ENCODE measurements at regions not wholly inside any gene's neighbourhood (a gene's known extent, or its start where the extent isn't known, plus 50 kb on each side); places are given as distances from the start of the nearest gene placed in this dataset.
"Not testable (repeated sequence)": the region's sequence is repeated elsewhere in the genome, so short reads cannot be mapped to it uniquely, and the experiment has no call there.

DNA sequence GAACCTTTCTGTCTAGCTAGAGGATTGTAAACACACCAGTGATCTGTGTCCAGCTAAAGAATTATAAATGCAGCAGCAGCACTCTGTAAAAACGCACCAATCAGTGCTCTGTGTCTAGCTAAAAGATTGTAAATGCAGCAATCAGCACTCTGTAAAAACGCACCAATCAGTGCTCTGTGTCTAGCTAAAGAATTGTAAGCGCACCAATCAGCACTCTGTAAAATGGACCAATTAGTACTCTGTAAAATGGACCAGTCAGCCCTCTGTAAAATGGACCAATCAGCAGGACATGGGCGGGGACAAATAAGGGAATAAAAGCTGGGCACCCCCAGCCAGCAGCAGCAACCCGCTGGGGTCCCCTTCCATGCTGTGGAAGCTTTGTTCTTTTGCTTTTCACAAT lies 204.1 kb upstream of the UBL3 start:
- not testable (repeated sequence) for TF ChIP-seq EZH2 (IDR thresholded peaks at IDR 0.05; ENCODE audit: insufficient read depth, poor library complexity, severe bottlenecking); EZH2phosphoT487 (IDR thresholded peaks at IDR 0.05; ENCODE audit: insufficient read depth, low read depth)
